ENCODE measurements at regions not wholly inside any gene's neighbourhood (a gene's known extent, or its start where the extent isn't known, plus 50 kb on each side); places are given as distances from the start of the nearest gene placed in this dataset.

- TF ChIP-seq POLR2AphosphoS5 (IDR thresholded peaks at IDR 0.05; ENCODE audit: low read depth, low read length): no peak
- TF ChIP-seq REST (IDR thresholded peaks at IDR 0.05; ENCODE audit: insufficient read depth in 1 of 2, low read depth in 2 of 2, low read length in 2 of 2): no peak
- no peak for TF ChIP-seq TAF1 (IDR thresholded peaks at IDR 0.05; ENCODE audit: borderline replicate concordance, insufficient read depth, low read length)
- no peak for TF ChIP-seq FOXP2 (optimal IDR thresholded peaks at IDR 0.05; ENCODE audit: borderline replicate concordance, extremely low read depth, extremely low read length, insufficient read depth)
- TF ChIP-seq SIN3A (IDR thresholded peaks at IDR 0.05; ENCODE audit: borderline replicate concordance, insufficient read depth, low read length): no peak
Measured at GRCh38 chr12:124622331-124622730, 54.9 kb upstream of the NCOR2 start.

- no peak for TF ChIP-seq TAF1 (IDR thresholded peaks at IDR 0.05; ENCODE audit: borderline replicate concordance, insufficient read depth, low read length)
- TF ChIP-seq POLR2AphosphoS5 (IDR thresholded peaks at IDR 0.05; ENCODE audit: low read depth, low read length): no peak
- TF ChIP-seq REST (IDR thresholded peaks at IDR 0.05; ENCODE audit: insufficient read depth in 1 of 2, low read depth in 2 of 2, low read length in 2 of 2): no peak
- TF ChIP-seq SIN3A (IDR thresholded peaks at IDR 0.05; ENCODE audit: borderline replicate concordance, insufficient read depth, low read length): no peak
- TF ChIP-seq FOXP2 (optimal IDR thresholded peaks at IDR 0.05; ENCODE audit: borderline replicate concordance, extremely low read depth, extremely low read length, insufficient read depth): no peak
Measured at GRCh38 chr12:124621296-124621660, 53.9 kb upstream of the NCOR2 start.

GRCh38 chr12:124620606-124621295 is 53.3 kb upstream of the NCOR2 start:
- TF ChIP-seq FOXP2 (optimal IDR thresholded peaks at IDR 0.05; ENCODE audit: borderline replicate concordance, extremely low read depth, extremely low read length, insufficient read depth): no peak
- TF ChIP-seq SIN3A (IDR thresholded peaks at IDR 0.05; ENCODE audit: borderline replicate concordance, insufficient read depth, low read length): no peak
- TF ChIP-seq POLR2AphosphoS5 (IDR thresholded peaks at IDR 0.05; ENCODE audit: low read depth, low read length): no peak
- TF ChIP-seq TAF1 (IDR thresholded peaks at IDR 0.05; ENCODE audit: borderline replicate concordance, insufficient read depth, low read length): no peak
- TF ChIP-seq REST (IDR thresholded peaks at IDR 0.05; ENCODE audit: insufficient read depth in 1 of 2, low read depth in 2 of 2, low read length in 2 of 2): no peak

GRCh38 chr12:124618291-124618902 is 51.0 kb upstream of the NCOR2 start:
- no peak for TF ChIP-seq SIN3A (IDR thresholded peaks at IDR 0.05; ENCODE audit: borderline replicate concordance, insufficient read depth, low read length)
- no peak for TF ChIP-seq POLR2AphosphoS5 (IDR thresholded peaks at IDR 0.05; ENCODE audit: low read depth, low read length)
- no peak for TF ChIP-seq FOXP2 (optimal IDR thresholded peaks at IDR 0.05; ENCODE audit: borderline replicate concordance, extremely low read depth, extremely low read length, insufficient read depth)
- TF ChIP-seq TAF1 (IDR thresholded peaks at IDR 0.05; ENCODE audit: borderline replicate concordance, insufficient read depth, low read length): no peak
- TF ChIP-seq REST (IDR thresholded peaks at IDR 0.05; ENCODE audit: insufficient read depth in 1 of 2, low read depth in 2 of 2, low read length in 2 of 2): no peak
